ENCODE measurements at regions not wholly inside any gene's neighbourhood (a gene's known extent, or its start where the extent isn't known, plus 50 kb on each side); places are given as distances from the start of the nearest gene placed in this dataset.

DNA sequence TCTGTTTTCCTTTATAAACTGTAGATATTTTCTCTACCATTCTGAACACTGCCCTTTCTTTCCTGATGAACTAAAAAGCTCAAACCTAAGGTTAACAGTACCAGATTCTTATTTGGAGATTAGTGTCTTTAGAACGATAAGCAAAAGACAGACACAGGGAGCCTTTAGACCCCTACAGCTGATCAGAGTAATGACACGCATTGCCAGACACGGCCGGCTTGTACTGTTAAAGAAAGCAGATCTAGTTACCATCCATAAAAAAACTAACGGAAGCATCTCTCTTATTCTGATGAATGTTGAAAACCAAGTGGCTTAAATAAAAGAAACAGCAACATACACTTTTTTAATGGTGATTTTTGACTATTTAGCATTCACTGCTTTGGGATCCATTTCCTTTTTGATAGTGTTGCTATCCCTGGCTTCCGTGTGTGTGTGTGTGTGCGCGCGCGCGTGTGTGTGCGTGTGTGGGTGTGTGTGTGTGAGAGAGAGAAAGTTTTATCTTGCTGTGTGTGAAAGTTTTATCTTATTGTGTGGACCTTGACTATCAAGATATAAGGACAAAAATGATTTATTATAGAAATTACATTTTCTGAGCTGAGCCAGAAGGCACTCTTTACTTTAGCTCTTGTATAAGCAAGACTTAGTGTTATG, 95.6 kb upstream of the SLC35B3 start:
- DNase-seq (ENCODE audit: low read depth) = no peak

DNA sequence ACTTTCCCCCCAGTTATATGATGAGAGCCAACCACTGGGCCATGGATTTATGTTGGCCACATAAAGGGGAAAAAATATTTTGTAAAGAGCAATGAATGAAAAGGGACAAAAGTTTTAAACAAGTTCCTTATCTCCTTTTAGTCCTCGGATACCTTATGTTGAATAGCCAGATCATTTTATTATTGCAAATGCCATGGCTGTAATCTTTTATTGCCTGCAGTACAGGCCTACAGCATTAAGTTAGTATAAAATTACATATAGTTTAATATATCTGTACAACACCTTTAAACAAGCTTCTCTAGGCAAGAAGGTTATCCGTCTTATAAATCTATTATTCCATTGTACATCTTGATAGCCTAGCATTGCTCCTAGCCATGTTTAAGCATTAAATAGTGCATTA, 93.9 kb upstream of the SLC35B3 start:
- DNase-seq (ENCODE audit: low read depth) = no peak

DNA sequence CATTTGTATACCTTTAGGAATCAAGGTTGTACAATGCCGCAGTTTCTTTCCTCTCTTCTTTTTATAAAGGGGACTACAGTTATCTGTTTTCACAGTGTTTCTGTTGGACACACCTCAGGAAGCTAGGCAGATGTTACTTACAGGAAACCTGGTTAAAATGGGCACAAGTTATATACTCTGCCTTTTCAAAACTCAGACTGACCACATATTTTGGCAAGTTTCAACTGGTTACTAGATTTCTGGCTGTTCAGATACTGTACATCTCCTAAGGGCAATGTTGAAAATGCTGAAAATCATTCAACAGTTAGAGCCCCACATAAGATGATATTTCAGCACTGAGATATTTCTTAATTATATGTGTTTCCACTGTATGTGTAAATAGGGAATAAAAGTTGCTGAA, 92.5 kb upstream of the SLC35B3 start:
- DNase-seq (ENCODE audit: low read depth) = no peak

DNA sequence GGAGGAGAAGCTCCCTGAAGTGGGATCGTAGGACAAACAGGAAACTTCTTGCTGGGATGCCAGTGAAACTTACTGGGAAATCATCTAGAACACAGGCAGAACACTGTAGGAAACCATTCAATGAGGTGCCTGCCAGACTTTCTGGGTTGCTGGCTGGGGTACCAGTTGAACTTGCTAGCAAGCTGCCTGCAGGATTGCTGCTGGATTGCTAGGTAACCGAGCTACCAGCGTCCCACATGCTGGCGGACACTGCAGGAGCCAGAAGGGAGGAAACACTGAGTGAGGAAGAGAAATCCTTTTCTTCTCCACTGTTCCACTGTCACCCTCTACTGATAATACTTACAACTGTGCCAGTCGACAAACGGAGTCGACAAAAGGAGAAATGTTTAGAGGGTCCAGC, 91.3 kb upstream of the SLC35B3 start:
- no peak for DNase-seq (ENCODE audit: low read depth)

DNA sequence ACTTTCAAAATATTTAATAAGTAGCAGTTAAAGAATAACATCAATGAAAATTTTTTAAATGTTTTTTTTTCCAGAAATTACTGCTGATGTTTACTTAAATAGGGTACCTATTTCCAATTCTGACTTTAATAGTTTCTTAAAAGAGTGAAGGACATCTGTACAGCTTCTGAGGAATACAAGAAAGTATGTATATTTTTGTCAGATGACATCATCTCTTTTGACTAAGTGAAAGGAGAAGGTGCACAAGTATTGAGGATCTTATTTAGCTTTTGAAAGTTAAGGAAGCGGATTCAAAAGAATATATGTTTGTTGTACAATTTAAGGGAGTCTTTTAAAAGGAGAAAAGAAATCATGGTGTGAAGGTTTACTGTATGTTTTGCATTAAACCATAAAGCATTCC, 90.0 kb upstream of the SLC35B3 start:
- no peak for DNase-seq (ENCODE audit: low read depth)

DNA sequence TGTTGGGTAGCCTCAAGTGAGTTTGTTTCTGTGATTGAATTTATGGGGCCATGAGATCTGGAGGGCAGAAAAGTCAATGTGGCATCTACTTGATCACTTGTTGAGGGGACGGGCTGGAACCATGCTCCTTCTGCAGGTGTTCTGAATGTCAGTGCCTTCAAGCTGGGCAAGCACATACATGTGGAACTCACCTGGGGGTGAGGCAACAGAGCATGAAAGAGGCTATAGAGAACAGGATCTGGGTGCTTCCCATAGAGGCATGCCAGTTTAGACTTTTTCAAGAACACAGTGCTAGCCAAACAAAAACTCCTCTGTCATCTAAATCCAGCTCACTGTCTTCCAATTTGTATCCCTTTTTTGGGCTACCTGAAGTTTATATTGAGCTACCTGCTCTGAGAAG, 77.8 kb upstream of the SLC35B3 start:
- no peak for DNase-seq (ENCODE audit: low read depth)

DNA sequence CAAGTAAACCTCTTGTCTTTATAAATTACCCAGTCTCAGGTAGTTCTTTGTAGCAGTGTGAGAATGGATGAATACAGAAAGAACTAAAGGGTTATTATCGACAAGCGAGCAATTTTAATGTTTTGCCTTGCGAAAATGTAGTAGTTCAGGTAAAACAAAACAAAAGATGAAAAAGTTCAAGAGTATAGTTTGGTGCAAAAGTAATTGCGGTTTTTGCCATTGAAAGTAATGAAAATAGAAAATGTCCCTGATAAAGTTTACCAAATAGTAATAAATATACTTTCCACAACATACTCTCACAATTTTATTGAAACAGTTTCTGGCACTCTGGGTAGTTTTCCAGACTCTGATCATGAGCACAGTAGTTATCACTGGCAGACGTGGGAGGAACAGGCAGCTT, 71.9 kb upstream of the SLC35B3 start:
- no peak for DNase-seq (ENCODE audit: low read depth)

DNA sequence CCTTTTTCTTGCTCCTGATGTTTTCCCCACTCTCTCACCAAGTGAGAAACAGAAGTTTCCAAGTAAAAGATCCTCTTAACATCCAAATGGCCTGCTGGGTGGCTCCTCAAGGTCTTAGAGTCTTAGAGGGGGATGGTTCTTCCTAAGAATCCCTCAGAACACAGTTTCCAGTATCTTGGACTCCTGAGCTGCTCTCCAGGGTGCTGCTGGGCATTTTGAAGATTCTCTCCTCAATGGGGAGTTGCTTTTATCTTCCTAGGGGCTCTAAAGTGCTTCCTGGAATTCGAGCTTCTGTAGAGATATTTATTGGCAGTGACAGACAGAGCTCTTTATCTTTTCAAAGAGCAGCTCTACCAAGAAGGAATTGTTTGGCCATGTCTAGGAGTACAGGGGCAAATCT, 70.8 kb upstream of the SLC35B3 start:
- no peak for DNase-seq (ENCODE audit: low read depth)

DNA sequence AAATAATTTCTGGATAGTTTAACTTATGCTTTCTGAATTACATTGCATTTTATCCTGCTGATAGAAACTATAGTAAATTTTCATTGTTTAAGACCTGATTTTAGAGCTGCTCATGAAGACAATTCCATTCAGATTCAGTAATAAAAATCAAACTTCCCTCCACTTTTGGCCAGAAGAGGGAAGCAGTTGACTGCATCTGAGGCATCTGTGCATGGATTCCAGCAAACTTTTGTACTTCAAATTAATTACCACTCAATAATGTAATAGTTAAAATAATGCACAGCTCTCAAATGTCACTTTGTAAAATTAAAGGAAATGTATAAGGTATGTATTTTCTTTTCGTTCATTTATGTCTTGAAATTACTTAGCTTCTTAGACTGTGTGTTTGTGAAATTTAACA, 64.2 kb upstream of the SLC35B3 start:
- DNase-seq (ENCODE audit: low read depth) = no peak

DNA sequence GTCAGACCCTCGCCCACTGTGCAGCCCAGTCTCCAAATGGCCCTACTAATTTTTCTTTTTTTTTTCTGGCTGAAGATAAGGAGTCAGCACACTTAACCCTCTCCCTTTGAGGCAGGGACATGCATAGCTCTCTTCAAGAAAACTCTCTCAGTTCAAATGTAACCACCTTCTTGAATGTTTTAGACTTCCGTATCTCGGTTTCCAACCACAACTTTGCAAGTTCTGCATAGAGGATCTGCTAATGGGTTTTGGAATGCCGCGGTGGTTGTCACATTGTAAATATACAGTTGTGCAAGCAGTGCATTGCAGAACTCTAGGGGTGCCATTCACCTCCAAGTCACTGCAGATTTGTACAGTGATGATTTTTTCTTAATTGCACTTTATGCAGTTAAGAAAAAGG, 59.4 kb upstream of the SLC35B3 start:
- no peak for DNase-seq (ENCODE audit: low read depth)

DNA sequence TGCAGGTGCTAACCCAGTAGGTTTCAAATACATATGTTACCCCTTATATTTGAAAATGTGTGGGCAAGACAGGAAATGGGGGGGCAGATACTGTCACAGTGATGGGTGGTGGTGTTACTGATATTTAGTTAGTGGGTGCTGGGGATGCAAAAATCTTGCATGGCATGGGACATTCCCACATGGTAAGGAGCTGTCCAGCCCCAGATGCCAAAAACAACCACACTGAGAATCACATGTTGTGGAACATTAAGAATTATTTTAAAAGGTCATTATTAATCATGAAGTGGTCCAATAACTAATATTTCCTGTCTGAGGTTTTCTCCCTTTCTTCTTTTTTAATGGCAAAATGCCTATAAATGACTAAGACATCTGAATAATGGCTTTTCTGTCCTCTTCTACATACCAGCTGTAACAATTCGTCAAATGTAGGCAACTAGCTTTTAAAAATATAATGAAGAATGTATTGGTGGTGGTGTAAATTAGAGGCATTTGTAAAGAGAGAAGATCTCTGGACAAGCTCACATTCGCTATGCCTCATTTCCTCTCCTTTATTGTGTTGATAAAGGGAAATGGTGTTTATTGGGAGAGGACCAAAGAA, 57.3 kb upstream of the SLC35B3 start:
- DNase-seq (ENCODE audit: low read depth) = no peak

Data from activated T-helper 9 cell treated with anti-CD3 and anti-CD28 coated beads, Interleukin-2, amount 50 U/mL, for 16 hours (primary cell).